ENCODE measurements at regions not wholly inside any gene's neighbourhood (a gene's known extent, or its start where the extent isn't known, plus 50 kb on each side); places are given as distances from the start of the nearest gene placed in this dataset.

DNA sequence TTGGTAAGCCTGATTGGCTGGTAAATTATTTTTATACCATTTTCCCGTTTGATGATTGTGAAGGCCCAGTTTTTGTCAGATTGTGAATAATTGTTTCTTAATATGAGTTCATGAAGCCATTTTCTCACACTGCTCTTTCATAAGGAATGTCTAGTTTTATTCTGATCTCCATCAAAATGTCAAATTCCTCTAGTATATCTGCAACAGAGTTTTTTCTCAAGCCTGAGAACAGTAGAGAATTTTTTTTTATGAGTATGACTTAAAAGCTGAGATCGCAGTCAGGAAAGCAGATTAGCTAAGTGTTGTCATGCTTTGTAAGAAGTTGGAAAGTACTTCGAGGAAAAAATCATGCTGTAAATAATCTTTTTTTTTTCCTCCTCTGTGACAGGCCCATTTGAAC lies 484.9 kb upstream of the ATP2B1 start:
- Histone ChIP-seq H4K20me1 (ENCODE audit: insufficient read depth, low read length) (no peaks in the 10 kb centered on the region), H3K27ac (ENCODE audit: low read length) (no peak overlapping the region), H3K4me1 (ENCODE audit: low read length) (no peaks in the 10 kb centered on the region), H3K9me3 (replicated peaks; ENCODE audit: insufficient read depth, low read length) (no peaks in the 10 kb centered on the region), H3K79me2 (ENCODE audit: low read length) (no peaks in the 10 kb centered on the region), H3K4me3 (ENCODE audit: low read length) (no peak overlapping the region), H3K27me3 (replicated peaks; ENCODE audit: insufficient read depth, low read length) (no peaks in the 10 kb centered on the region), H3K36me3 (replicated peaks; ENCODE audit: insufficient read depth, low read length) (no peaks in the 10 kb centered on the region), H3F3A (ENCODE audit: insufficient read depth, low read length) (no peaks in the 10 kb centered on the region), H3K9ac (ENCODE audit: low read length) (no peak overlapping the region), H2AFZ (ENCODE audit: low read length) (no peak overlapping the region), H3K4me2 (ENCODE audit: low read depth, low read length) (no peak overlapping the region), H3K9me2 (replicated peaks; ENCODE audit: insufficient read depth, low read length) (no peaks in the 10 kb centered on the region)
- TF ChIP-seq EZH2phosphoT487 (IDR thresholded peaks at IDR 0.05; ENCODE audit: low read length), result no peak
- TF ChIP-seq CTCF (IDR thresholded peaks at IDR 0.05; ENCODE audit: low read length), result no peak
- no peak for TF ChIP-seq EZH2 (optimal IDR thresholded peaks at IDR 0.05; ENCODE audit: low read depth, low read length)
- DNase-seq, result no peak

GRCh38 chr12:90188857-90189256 lies 480.2 kb upstream of the ATP2B1 start:
- H2AFZ ChIP-seq (ENCODE audit: low read length), result no peak overlapping the region
- no peaks in the 10 kb centered on the region for H3K9me2 ChIP-seq (replicated peaks; ENCODE audit: insufficient read depth, low read length)
- 0 out of 2 replicates have a peak, but pooled peaks cover 3% of the 10 kb centered on the region for H3K4me1 ChIP-seq (ENCODE audit: low read length)
- H3K9ac ChIP-seq (ENCODE audit: low read length), result no peak overlapping the region
- TF ChIP-seq EZH2phosphoT487 (IDR thresholded peaks at IDR 0.05; ENCODE audit: low read length) (no peak), EZH2 (optimal IDR thresholded peaks at IDR 0.05; ENCODE audit: low read depth, low read length) (no peak), CTCF (IDR thresholded peaks at IDR 0.05; ENCODE audit: low read length) (no peak)
- no peaks in the 10 kb centered on the region for H3K36me3 ChIP-seq (replicated peaks; ENCODE audit: insufficient read depth, low read length)
- H3F3A ChIP-seq (ENCODE audit: insufficient read depth, low read length), result no peaks in the 10 kb centered on the region
- H3K9me3 ChIP-seq (replicated peaks; ENCODE audit: insufficient read depth, low read length), result no peaks in the 10 kb centered on the region
- no peak overlapping the region for H3K4me2 ChIP-seq (ENCODE audit: low read depth, low read length)
- no peak overlapping the region for H3K4me3 ChIP-seq (ENCODE audit: low read length)
- no peaks in the 10 kb centered on the region for H4K20me1 ChIP-seq (ENCODE audit: insufficient read depth, low read length)
- no peak overlapping the region for H3K27ac ChIP-seq (ENCODE audit: low read length)
- H3K27me3 ChIP-seq (replicated peaks; ENCODE audit: insufficient read depth, low read length), result no peaks in the 10 kb centered on the region
- DNase-seq, result no peak
- no peaks in the 10 kb centered on the region for H3K79me2 ChIP-seq (ENCODE audit: low read length)

DNA sequence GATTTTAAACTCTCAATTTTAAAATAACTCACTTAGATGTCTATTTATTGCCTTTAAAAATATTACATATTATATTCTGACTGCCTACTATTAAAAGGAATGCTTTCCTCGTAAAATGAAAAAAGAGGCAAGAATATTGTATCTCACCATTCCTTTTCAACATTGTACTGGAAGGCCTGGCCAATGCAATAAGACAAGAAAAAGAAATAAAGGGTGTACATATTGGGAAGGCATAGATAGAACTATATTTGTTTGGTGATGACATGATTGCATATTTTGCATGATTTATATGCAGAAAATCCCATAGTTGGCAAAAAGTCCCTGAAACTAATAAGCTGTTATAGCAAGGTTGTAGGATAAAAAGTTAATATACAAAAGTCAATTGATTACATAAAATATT lies 474.6 kb upstream of the ATP2B1 start:
- no peak for DNase-seq
- H3K4me1 ChIP-seq (ENCODE audit: low read length), result 0 out of 2 replicates have a peak, but pooled peaks cover 3% of the 10 kb centered on the region
- no peaks in the 10 kb centered on the region for H3K9me2 ChIP-seq (replicated peaks; ENCODE audit: insufficient read depth, low read length)
- no peaks in the 10 kb centered on the region for H3K27me3 ChIP-seq (replicated peaks; ENCODE audit: insufficient read depth, low read length)
- H3F3A ChIP-seq (ENCODE audit: insufficient read depth, low read length), result no peaks in the 10 kb centered on the region
- H3K9me3 ChIP-seq (replicated peaks; ENCODE audit: insufficient read depth, low read length), result no peaks in the 10 kb centered on the region
- H3K9ac ChIP-seq (ENCODE audit: low read length), result no peak overlapping the region
- H4K20me1 ChIP-seq (ENCODE audit: insufficient read depth, low read length), result no peaks in the 10 kb centered on the region
- no peak overlapping the region for H3K4me3 ChIP-seq (ENCODE audit: low read length)
- no peaks in the 10 kb centered on the region for H3K36me3 ChIP-seq (replicated peaks; ENCODE audit: insufficient read depth, low read length)
- no peaks in the 10 kb centered on the region for H3K79me2 ChIP-seq (ENCODE audit: low read length)
- no peak overlapping the region for H3K27ac ChIP-seq (ENCODE audit: low read length)
- TF ChIP-seq CTCF (IDR thresholded peaks at IDR 0.05; ENCODE audit: low read length), result no peak
- TF ChIP-seq EZH2phosphoT487 (IDR thresholded peaks at IDR 0.05; ENCODE audit: low read length), result no peak
- no peak for TF ChIP-seq EZH2 (optimal IDR thresholded peaks at IDR 0.05; ENCODE audit: low read depth, low read length)
- no peak overlapping the region for H2AFZ ChIP-seq (ENCODE audit: low read length)
- H3K4me2 ChIP-seq (ENCODE audit: low read depth, low read length), result no peak overlapping the region
